ENCODE measurements at regions not wholly inside any gene's neighbourhood (a gene's known extent, or its start where the extent isn't known, plus 50 kb on each side); places are given as distances from the start of the nearest gene placed in this dataset.

- no peak overlapping the region for H3K27ac ChIP-seq (ENCODE audit: low read depth, low read length)
These were observed 102.4 kb downstream of the BARX1 start for GRCh38 chr9:93852728-93853127.

GRCh38 chr9:93846349-93846748 lies 108.8 kb downstream of the BARX1 start:
- no peaks in the 10 kb centered on the region for H3K36me3 Mint-ChIP-seq (ENCODE audit: low read depth)
- Histone ChIP-seq H3K4me1 (ENCODE audit: control insufficient read depth, insufficient read depth, low read length) (no peaks in the 10 kb centered on the region), H3K36me3 (ENCODE audit: control insufficient read depth, insufficient read depth, low read length) (no peaks in the 10 kb centered on the region), H3K9ac (ENCODE audit: extremely low read depth, low read length, poor library complexity, severe bottlenecking) (no peak overlapping the region), H3K27me3 (ENCODE audit: control insufficient read depth, insufficient read depth, low read length, poor library complexity, severe bottlenecking) (no peaks in the 10 kb centered on the region), H3K27ac (ENCODE audit: low read depth, low read length) (no peak overlapping the region), H3K9me3 (ENCODE audit: control insufficient read depth, low read length) (no peaks in the 10 kb centered on the region), H3K4me3 (ENCODE audit: low read length) (no peak overlapping the region)
- no peak overlapping the region for H3K4me3 Mint-ChIP-seq
- 92 to 100% methylated on average over 3 of the region's 3 CpGs for WGBS, 2 experiments (ENCODE audit: insufficient coverage in 1 of 2, insufficient read length in 1 of 2)
- no peak for DNase-seq
- no peak overlapping the region for H3K27ac Mint-ChIP-seq
- peaks cover 8% of the 10 kb centered on the region for H3K27me3 Mint-ChIP-seq (ENCODE audit: insufficient read depth)
- H3K9me3 Mint-ChIP-seq = peaks cover 2% of the 10 kb centered on the region
- H3K4me1 Mint-ChIP-seq = no peaks in the 10 kb centered on the region
- no peak for TF ChIP-seq CTCF (conservative IDR thresholded peaks at IDR 0.05)

More at GRCh38 chr9:93852728-93853127, 102.4 kb downstream of the BARX1 start:
- H3K27me3 Mint-ChIP-seq (ENCODE audit: insufficient read depth) = peaks cover 10% of the 10 kb centered on the region
- H3K27ac Mint-ChIP-seq = no peak overlapping the region
- Histone ChIP-seq H3K4me3 (ENCODE audit: low read length) (no peak overlapping the region), H3K27me3 (ENCODE audit: control insufficient read depth, insufficient read depth, low read length, poor library complexity, severe bottlenecking) (no peaks in the 10 kb centered on the region), H3K36me3 (ENCODE audit: control insufficient read depth, insufficient read depth, low read length) (no peaks in the 10 kb centered on the region), H3K4me1 (ENCODE audit: control insufficient read depth, insufficient read depth, low read length) (no peaks in the 10 kb centered on the region), H3K9ac (ENCODE audit: extremely low read depth, low read length, poor library complexity, severe bottlenecking) (no peak overlapping the region), H3K9me3 (ENCODE audit: control insufficient read depth, low read length) (no peaks in the 10 kb centered on the region)
- TF ChIP-seq CTCF (conservative IDR thresholded peaks at IDR 0.05) = no peak
- no peak for DNase-seq
- no peaks in the 10 kb centered on the region for H3K4me1 Mint-ChIP-seq
- no peaks in the 10 kb centered on the region for H3K36me3 Mint-ChIP-seq (ENCODE audit: low read depth)
- H3K4me3 Mint-ChIP-seq = no peak overlapping the region
- no peaks in the 10 kb centered on the region for H3K9me3 Mint-ChIP-seq

GRCh38 chr9:93843396-93843795 lies 111.8 kb downstream of the BARX1 start:
- DNase-seq = no peak
- H3K9me3 ChIP-seq (ENCODE audit: control insufficient read depth, low read length) = no peaks in the 10 kb centered on the region
- H3K27me3 ChIP-seq (ENCODE audit: control insufficient read depth, insufficient read depth, low read length, poor library complexity, severe bottlenecking) = no peaks in the 10 kb centered on the region
- H3K27ac Mint-ChIP-seq = no peak overlapping the region
- peaks cover 2% of the 10 kb centered on the region for H3K9me3 Mint-ChIP-seq
- no peak overlapping the region for H3K4me3 ChIP-seq (ENCODE audit: low read length)
- no peaks in the 10 kb centered on the region for H3K36me3 ChIP-seq (ENCODE audit: control insufficient read depth, insufficient read depth, low read length)
- no peaks in the 10 kb centered on the region for H3K4me1 ChIP-seq (ENCODE audit: control insufficient read depth, insufficient read depth, low read length)
- no peak overlapping the region for H3K27ac ChIP-seq (ENCODE audit: low read depth, low read length)
- no peak for TF ChIP-seq CTCF (conservative IDR thresholded peaks at IDR 0.05)
- no peaks in the 10 kb centered on the region for H3K36me3 Mint-ChIP-seq (ENCODE audit: low read depth)
- H3K27me3 Mint-ChIP-seq (ENCODE audit: insufficient read depth) = peaks cover 7% of the 10 kb centered on the region
- H3K4me3 Mint-ChIP-seq = no peak overlapping the region
- H3K9ac ChIP-seq (ENCODE audit: extremely low read depth, low read length, poor library complexity, severe bottlenecking) = no peak overlapping the region
- H3K4me1 Mint-ChIP-seq = peaks cover 1% of the 10 kb centered on the region
- 66% methylated on average over 3 of the region's 3 CpGs; no CpG with 5 or more reads in 1 of the 2 experiments for WGBS, 2 experiments (ENCODE audit: insufficient coverage in 1 of 2, insufficient read length in 1 of 2)
